ENCODE measurements at regions not wholly inside any gene's neighbourhood (a gene's known extent, or its start where the extent isn't known, plus 50 kb on each side); places are given as distances from the start of the nearest gene placed in this dataset.

DNA sequence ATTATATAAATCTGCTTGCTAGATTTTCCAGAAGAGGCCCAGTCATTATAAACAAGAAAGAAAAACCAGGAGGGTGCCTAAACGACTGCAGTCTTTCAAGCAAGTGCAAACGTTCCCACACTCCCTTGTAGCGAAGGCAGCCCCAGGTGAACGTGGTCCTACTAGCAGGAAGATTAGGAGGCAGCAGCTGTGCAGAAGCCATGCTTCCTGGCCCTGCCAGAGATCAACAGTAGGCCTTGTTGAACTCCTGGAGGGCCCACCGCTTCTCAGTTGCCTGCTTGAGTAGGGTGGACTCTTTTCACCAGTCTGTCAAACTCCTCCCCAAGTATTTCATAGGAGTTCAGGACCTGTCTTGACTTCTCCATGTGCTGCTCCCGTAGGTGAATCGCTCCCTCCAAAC lies 163.0 kb upstream of the GORAB start:
- H3K9ac ChIP-seq (ENCODE audit: low read length) = no peak overlapping the region
- no peak for DNase-seq
- WGBS (ENCODE audit: insufficient coverage) = 74% methylated on average over 6 of the region's 7 CpGs
- H3K4me3 ChIP-seq (ENCODE audit: control extremely low read depth in 1 of 5, extremely low read depth in 1 of 5, insufficient read depth in 1 of 5, low read depth in 2 of 5, low read length in 4 of 5) = no peak overlapping the region
- Mint-ChIP-seq H3K9me3 (ENCODE audit: insufficient read depth) (no peaks in the 10 kb centered on the region), H3K4me1 (no peaks in the 10 kb centered on the region), H3K27me3 (no peaks in the 10 kb centered on the region), H3K27ac (no peak overlapping the region), H3K4me3 (no peak overlapping the region)
- no peaks in the 10 kb centered on the region for H4K20me1 ChIP-seq (ENCODE audit: control insufficient read depth, insufficient read depth, low read length, poor library complexity, severe bottlenecking)
- H3K27me3 ChIP-seq (replicated peaks in 1 of 4; ENCODE audit: control extremely low read depth in 1 of 4, control insufficient read depth in 3 of 4, insufficient read depth in 4 of 4, low read length in 3 of 4) = no peaks in the 10 kb centered on the region
- no peak for ATAC-seq (ENCODE audit: low read depth)
- no peaks in the 10 kb centered on the region for H3K79me2 ChIP-seq (ENCODE audit: control insufficient read depth, insufficient read depth, low read length)
- peaks cover 0 to 8% (median 1%) of the 10 kb centered on the region in 3 donors for H3K9me3 ChIP-seq (ENCODE audit: control extremely low read depth in 1 of 3, control insufficient read depth in 2 of 3, insufficient read depth in 1 of 3, low read length in 2 of 3)
- ChIA-PET CTCF (no interaction called here), POLR2A (no interaction called here)
- TF ChIP-seq, protein P1, sequence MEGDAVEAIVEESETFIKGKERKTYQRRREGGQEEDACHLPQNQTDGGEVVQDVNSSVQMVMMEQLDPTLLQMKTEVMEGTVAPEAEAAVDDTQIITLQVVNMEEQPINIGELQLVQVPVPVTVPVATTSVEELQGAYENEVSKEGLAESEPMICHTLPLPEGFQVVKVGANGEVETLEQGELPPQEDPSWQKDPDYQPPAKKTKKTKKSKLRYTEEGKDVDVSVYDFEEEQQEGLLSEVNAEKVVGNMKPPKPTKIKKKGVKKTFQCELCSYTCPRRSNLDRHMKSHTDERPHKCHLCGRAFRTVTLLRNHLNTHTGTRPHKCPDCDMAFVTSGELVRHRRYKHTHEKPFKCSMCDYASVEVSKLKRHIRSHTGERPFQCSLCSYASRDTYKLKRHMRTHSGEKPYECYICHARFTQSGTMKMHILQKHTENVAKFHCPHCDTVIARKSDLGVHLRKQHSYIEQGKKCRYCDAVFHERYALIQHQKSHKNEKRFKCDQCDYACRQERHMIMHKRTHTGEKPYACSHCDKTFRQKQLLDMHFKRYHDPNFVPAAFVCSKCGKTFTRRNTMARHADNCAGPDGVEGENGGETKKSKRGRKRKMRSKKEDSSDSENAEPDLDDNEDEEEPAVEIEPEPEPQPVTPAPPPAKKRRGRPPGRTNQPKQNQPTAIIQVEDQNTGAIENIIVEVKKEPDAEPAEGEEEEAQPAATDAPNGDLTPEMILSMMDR (IDR thresholded peaks at IDR 0.05) = no peak
- no peak for TF ChIP-seq EZH2 (IDR thresholded peaks at IDR 0.05; ENCODE audit: borderline replicate concordance, insufficient read depth, low read depth, low read length, poor library complexity, severe bottlenecking)
- no peaks in the 10 kb centered on the region for H3K36me3 ChIP-seq (replicated peaks in 1 of 2; ENCODE audit: control extremely low read depth in 1 of 2, control insufficient read depth in 1 of 2, extremely low read depth in 1 of 2, insufficient read depth in 2 of 2, low read length in 1 of 2)
- intact Hi-C loops (cut with micrococcal nuclease) = no loop called here
- H3K4me1 ChIP-seq (ENCODE audit: control insufficient read depth in 2 of 2, insufficient read depth in 2 of 2, low read length in 2 of 2) = no peaks in the 10 kb centered on the region
- H2AFZ ChIP-seq (ENCODE audit: insufficient read depth, low read depth, low read length, poor library complexity, severe bottlenecking) = no peak overlapping the region
- H3K27ac ChIP-seq (ENCODE audit: low read length in 2 of 2) = no peak overlapping the region
- H3K4me2 ChIP-seq (replicated peaks; ENCODE audit: low read depth, low read length, poor library complexity, severe bottlenecking) = no peak overlapping the region

DNA sequence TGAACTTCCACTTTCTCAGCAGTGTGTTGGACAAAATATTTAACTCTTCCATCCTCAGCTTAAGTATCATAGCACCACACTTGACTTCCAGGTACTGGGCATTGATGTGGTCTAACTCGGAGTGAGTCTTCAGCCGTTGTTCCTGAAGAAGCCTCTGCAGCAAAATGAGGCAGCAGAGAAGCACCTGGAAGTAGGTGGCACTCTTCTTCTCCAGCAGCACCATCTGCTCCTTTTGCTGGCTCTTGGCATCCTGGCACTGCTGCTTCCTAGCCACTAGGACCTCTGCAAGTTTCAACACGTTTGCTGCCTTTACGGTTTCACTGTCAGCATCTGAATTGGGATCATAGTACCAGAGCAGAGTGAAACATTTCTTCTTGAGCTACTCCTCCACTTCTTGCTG lies 162.5 kb upstream of the GORAB start:
- POLR2A ChIA-PET = no interaction called here

More for the DNA sequence above, 162.5 kb upstream of the GORAB start:
- CTCF ChIA-PET = no interaction called here
- no peak for DNase-seq
- Histone ChIP-seq H3K4me1 (ENCODE audit: control insufficient read depth in 2 of 2, insufficient read depth in 2 of 2, low read length in 2 of 2) (no peaks in the 10 kb centered on the region), H3K36me3 (replicated peaks in 1 of 2; ENCODE audit: control extremely low read depth in 1 of 2, control insufficient read depth in 1 of 2, extremely low read depth in 1 of 2, insufficient read depth in 2 of 2, low read length in 1 of 2) (no peaks in the 10 kb centered on the region), H3K4me2 (replicated peaks; ENCODE audit: low read depth, low read length, poor library complexity, severe bottlenecking) (no peak overlapping the region), H3K9ac (ENCODE audit: low read length) (no peak overlapping the region), H3K27ac (ENCODE audit: low read length in 2 of 2) (no peak overlapping the region), H3K9me3 (ENCODE audit: control extremely low read depth in 1 of 3, control insufficient read depth in 2 of 3, insufficient read depth in 1 of 3, low read length in 2 of 3) (peaks cover 0 to 8% (median 1%) of the 10 kb centered on the region in 3 donors), H3K27me3 (replicated peaks in 1 of 4; ENCODE audit: control extremely low read depth in 1 of 4, control insufficient read depth in 3 of 4, insufficient read depth in 4 of 4, low read length in 3 of 4) (no peaks in the 10 kb centered on the region), H3K79me2 (ENCODE audit: control insufficient read depth, insufficient read depth, low read length) (no peaks in the 10 kb centered on the region), H2AFZ (ENCODE audit: insufficient read depth, low read depth, low read length, poor library complexity, severe bottlenecking) (no peak overlapping the region), H4K20me1 (ENCODE audit: control insufficient read depth, insufficient read depth, low read length, poor library complexity, severe bottlenecking) (no peaks in the 10 kb centered on the region), H3K4me3 (ENCODE audit: control extremely low read depth in 1 of 5, extremely low read depth in 1 of 5, insufficient read depth in 1 of 5, low read depth in 2 of 5, low read length in 4 of 5) (no peak overlapping the region)
- Mint-ChIP-seq H3K4me3 (no peak overlapping the region), H3K4me1 (no peaks in the 10 kb centered on the region), H3K27ac (no peak overlapping the region), H3K9me3 (ENCODE audit: insufficient read depth) (no peaks in the 10 kb centered on the region), H3K27me3 (no peaks in the 10 kb centered on the region)
- TF ChIP-seq, protein P1 (IDR thresholded peaks at IDR 0.05) = no peak
- no peak for TF ChIP-seq EZH2 (IDR thresholded peaks at IDR 0.05; ENCODE audit: borderline replicate concordance, insufficient read depth, low read depth, low read length, poor library complexity, severe bottlenecking)
- no peak for ATAC-seq (ENCODE audit: low read depth)
- intact Hi-C loops (cut with micrococcal nuclease) = no loop called here
- WGBS (ENCODE audit: insufficient coverage) = 86% methylated on average over 4 of the region's 4 CpGs

Measured in B cell (primary cell).